Upper lobe of left lung (tissue), 6 donors: ENCODE measurements at regions not wholly inside any gene's neighbourhood (a gene's known extent, or its start where the extent isn't known, plus 50 kb on each side); places are given as distances from the start of the nearest gene placed in this dataset.
"Not testable (repeated sequence)": the region's sequence is repeated elsewhere in the genome, so short reads cannot be mapped to it uniquely, and the experiment has no call there.

Experiments
- ATAC-seq, 2 donors: fragments of 200-7000 bp; cut with Tn5 transposase; one replicate each; pipeline ENCODE4 v1.9.1; 2022; ENCODE audit warnings: mild to moderate bottlenecking in 2 of 2, moderate library complexity in 2 of 2; ENCODE audit not compliant: low FRiP score in 2 of 2
- DNase-seq, 2 donors: peaks; one replicate each; pipeline ENCODE4 v3.0.0-alpha.2; 2019 to 2020
- H3K27ac ChIP-seq, 4 donors: fragments of 200-600 bp; sonication (generic); one replicate each; pipeline ENCODE4 v1.5.1; 2016 to 2019
- H3K27me3 ChIP-seq, 4 donors: fragments of 200-600 bp; sonication (generic); one replicate each; pipeline ENCODE4 v1.5.1; 2017 to 2019
- H3K36me3 ChIP-seq, 4 donors: fragments of 200-600 bp; sonication (generic); one replicate each; pipeline ENCODE4 v1.5.1; 2016 to 2019
- H3K4me1 ChIP-seq, 4 donors: fragments of 200-600 bp; sonication (generic); one replicate each; pipeline ENCODE4 v1.5.1; 2018 to 2019
- H3K4me3 ChIP-seq, 4 donors: fragments of 200-600 bp; sonication (generic); one replicate each; pipeline ENCODE4 v1.5.1; 2017 to 2019; ENCODE audit warnings: mild to moderate bottlenecking in 2 of 4, moderate library complexity in 1 of 4
- H3K9me3 ChIP-seq, 4 donors: fragments of 200-600 bp; sonication (generic); one replicate each; pipeline ENCODE4 v1.5.1; 2018 to 2019
- EP300 ChIP-seq, 4 donors: sonication (generic); formaldehyde crosslinking; IDR thresholded peaks; one replicate each; pipeline ENCODE4 v1.5.1; 2017; ENCODE audit warnings: antibody characterized with exemption in 4 of 4, control low read depth in 2 of 4
- POLR2A ChIP-seq, 4 donors: fragments of 450-650 bp; IDR thresholded peaks; one replicate each; pipeline ENCODE4 v1.5.1; 2016 to 2017; ENCODE audit warnings: antibody characterized with exemption in 4 of 4, mild to moderate bottlenecking in 2 of 4
- POLR2AphosphoS5 ChIP-seq, 2 donors: sonication (generic); formaldehyde crosslinking; IDR thresholded peaks; one replicate each; pipeline ENCODE4 v1.5.1; 2017; ENCODE audit warnings: antibody characterized with exemption in 2 of 2
- WGBS, 2 donors: methylation state at CpG; one replicate each; pipeline ENCODE4 v1.1.5; 2017 to 2018; 5-methylcytosine and 5-hydroxymethylcytosine counted together
- TF ChIP-seq, protein P1 (sequence below), 6 experiments: fragments of 450-650 bp in 4 of 6; fragments of 200-600 bp in 2 of 6; sonication (generic) in 2 of 6; IDR thresholded peaks; one replicate each; pipeline ENCODE4 v1.5.1; 2016 to 2019; ENCODE audit warnings: antibody characterized with exemption in 6 of 6
- donor health status: DM: no; HTN: no; CAD: no; lungs with moderate emphysema.
- donor health status: DM: no; HTN: yes; CAD: no; lungs with severe emphysema.

- Histone ChIP-seq H3K4me3 (no peak overlapping the region), H3K4me1 (no peaks in the 10 kb centered on the region), H3K9me3 (peaks cover 5 to 9% (median 7%) of the 10 kb centered on the region in 4 donors), H3K36me3 (no peaks in the 10 kb centered on the region), H3K27ac (no peak overlapping the region), H3K27me3 (no peaks in the 10 kb centered on the region)
- ATAC-seq (no peak), DNase-seq (no peak)
- TF ChIP-seq EP300 (IDR thresholded peaks at IDR 0.05) (no peak), POLR2AphosphoS5 (IDR thresholded peaks at IDR 0.05) (no peak), POLR2A (IDR thresholded peaks at IDR 0.05) (no peak)
- TF ChIP-seq, protein P1, sequence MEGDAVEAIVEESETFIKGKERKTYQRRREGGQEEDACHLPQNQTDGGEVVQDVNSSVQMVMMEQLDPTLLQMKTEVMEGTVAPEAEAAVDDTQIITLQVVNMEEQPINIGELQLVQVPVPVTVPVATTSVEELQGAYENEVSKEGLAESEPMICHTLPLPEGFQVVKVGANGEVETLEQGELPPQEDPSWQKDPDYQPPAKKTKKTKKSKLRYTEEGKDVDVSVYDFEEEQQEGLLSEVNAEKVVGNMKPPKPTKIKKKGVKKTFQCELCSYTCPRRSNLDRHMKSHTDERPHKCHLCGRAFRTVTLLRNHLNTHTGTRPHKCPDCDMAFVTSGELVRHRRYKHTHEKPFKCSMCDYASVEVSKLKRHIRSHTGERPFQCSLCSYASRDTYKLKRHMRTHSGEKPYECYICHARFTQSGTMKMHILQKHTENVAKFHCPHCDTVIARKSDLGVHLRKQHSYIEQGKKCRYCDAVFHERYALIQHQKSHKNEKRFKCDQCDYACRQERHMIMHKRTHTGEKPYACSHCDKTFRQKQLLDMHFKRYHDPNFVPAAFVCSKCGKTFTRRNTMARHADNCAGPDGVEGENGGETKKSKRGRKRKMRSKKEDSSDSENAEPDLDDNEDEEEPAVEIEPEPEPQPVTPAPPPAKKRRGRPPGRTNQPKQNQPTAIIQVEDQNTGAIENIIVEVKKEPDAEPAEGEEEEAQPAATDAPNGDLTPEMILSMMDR (IDR thresholded peaks at IDR 0.05): no peak
- 78 to 96% methylated on average over 8 of the region's 8 CpGs for WGBS, 2 donors
These were observed 120.2 kb upstream of the PITX1 start for GRCh38 chr5:135154197-135154596.

GRCh38 chr5:135153661-135154060, 119.6 kb upstream of the PITX1 start:
- Histone ChIP-seq H3K27ac (no peak overlapping the region), H3K4me3 (no peak overlapping the region), H3K27me3 (no peaks in the 10 kb centered on the region), H3K36me3 (no peaks in the 10 kb centered on the region), H3K9me3 (peaks cover 2 to 6% (median 3%) of the 10 kb centered on the region in 4 donors), H3K4me1 (no peaks in the 10 kb centered on the region)
- 85 to 86% methylated on average over 3 of the region's 3 CpGs for WGBS, 2 donors
- ATAC-seq (no peak), DNase-seq (no peak)
- TF ChIP-seq POLR2AphosphoS5 (IDR thresholded peaks at IDR 0.05) (no peak), POLR2A (IDR thresholded peaks at IDR 0.05) (no peak), EP300 (IDR thresholded peaks at IDR 0.05) (no peak)
- TF ChIP-seq, protein P1 (IDR thresholded peaks at IDR 0.05): no peak

DNA sequence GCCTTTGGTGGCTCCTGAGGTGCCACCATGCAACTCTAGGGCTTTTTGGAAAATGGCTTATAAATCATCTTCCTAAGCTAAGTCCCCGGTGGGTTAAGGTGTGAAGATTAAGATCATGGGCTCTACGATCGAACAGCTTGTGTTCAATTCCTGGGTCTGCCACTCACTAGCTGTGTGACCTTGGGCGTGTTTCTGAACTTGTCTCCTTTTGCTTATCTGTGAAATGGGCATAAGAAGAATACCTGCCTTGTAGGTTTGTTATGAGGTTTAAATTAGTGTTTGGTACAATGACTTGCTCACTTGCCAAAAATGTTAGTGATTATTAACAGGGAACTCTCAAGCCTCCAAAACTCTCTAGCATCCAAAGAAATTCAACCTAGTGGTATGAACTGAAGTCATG, 119.2 kb upstream of the PITX1 start:
- H3K9me3 ChIP-seq: peaks cover 0 to 3% (median 0%) of the 10 kb centered on the region in 4 donors
- H3K4me3 ChIP-seq: no peak overlapping the region
- no peaks in the 10 kb centered on the region for H3K4me1 ChIP-seq
- TF ChIP-seq, protein P1 (IDR thresholded peaks at IDR 0.05): no peak
- no peak for TF ChIP-seq EP300 (IDR thresholded peaks at IDR 0.05)
- TF ChIP-seq POLR2A (IDR thresholded peaks at IDR 0.05): no peak
- no peak for TF ChIP-seq POLR2AphosphoS5 (IDR thresholded peaks at IDR 0.05)
- H3K27me3 ChIP-seq: no peaks in the 10 kb centered on the region
- DNase-seq (no peak), ATAC-seq (no peak)
- WGBS, 2 donors: 66 to 84% methylated on average over 4 of the region's 4 CpGs
- no peak overlapping the region for H3K27ac ChIP-seq
- no peaks in the 10 kb centered on the region for H3K36me3 ChIP-seq

DNA sequence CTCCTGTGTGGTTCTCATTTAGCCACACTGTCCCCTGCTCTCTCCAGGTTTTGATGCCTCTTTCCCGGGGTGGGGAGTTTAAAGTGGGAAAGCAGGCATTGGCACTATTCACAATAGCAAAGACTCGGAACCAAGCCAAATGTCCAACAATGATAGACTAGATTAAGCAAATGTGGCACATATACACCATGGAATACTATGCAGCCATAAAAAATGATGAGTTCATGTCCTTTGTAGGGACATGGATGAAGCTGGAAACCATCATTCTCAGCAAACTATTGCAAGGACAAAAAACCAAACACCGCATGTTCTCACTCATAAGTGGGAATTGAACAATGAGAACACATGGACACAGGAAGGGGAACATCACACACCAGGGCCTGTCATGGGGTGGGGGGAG, 117.6 kb upstream of the PITX1 start:
- not testable (repeated sequence) for H3K36me3 ChIP-seq, H3K4me1 ChIP-seq, H3K4me3 ChIP-seq, H3K9me3 ChIP-seq, H3K27me3 ChIP-seq, ATAC-seq, H3K27ac ChIP-seq, DNase-seq
- WGBS, 2 donors: 96 to 100% methylated on average over 2 of the region's 3 CpGs

DNA sequence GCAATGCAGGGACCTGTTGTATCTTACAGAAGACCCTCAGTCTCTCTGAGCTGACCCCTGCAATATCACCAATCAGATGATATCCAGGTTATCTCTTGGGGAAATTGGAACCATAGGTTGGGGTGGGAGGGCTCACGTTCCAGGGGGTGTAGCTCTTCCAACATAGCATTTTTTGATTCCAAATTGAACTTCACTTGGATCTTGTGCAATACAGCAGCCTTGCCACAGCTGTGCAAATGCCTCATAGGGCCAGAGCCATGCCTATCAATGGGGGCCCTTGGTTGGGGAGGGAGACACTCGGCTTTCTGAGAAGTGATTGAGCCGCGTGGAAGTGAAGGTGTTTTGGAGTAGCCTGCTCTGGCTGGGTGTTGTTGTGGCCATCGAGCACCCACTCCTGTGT, 117.2 kb upstream of the PITX1 start:
- ATAC-seq (no peak), DNase-seq (no peak)
- Histone ChIP-seq H3K27me3 (no peaks in the 10 kb centered on the region), H3K36me3 (no peaks in the 10 kb centered on the region), H3K27ac (no peak overlapping the region), H3K4me3 (no peak overlapping the region), H3K9me3 (no peaks in the 10 kb centered on the region), H3K4me1 (no peaks in the 10 kb centered on the region)
- 76 to 82% methylated on average over 3 to 5 of the region's 5 CpGs for WGBS, 2 donors
- TF ChIP-seq, protein P1 (IDR thresholded peaks at IDR 0.05): no peak
- TF ChIP-seq EP300 (IDR thresholded peaks at IDR 0.05) (no peak), POLR2AphosphoS5 (IDR thresholded peaks at IDR 0.05) (no peak), POLR2A (IDR thresholded peaks at IDR 0.05) (no peak)
